GM21723 (cell line): ENCODE measurements at regions not wholly inside any gene's neighbourhood (a gene's known extent, or its start where the extent isn't known, plus 50 kb on each side); places are given as distances from the start of the nearest gene placed in this dataset.
"Not testable (repeated sequence)": the region's sequence is repeated elsewhere in the genome, so short reads cannot be mapped to it uniquely, and the experiment has no call there.

Source experiments
- ATAC-seq: cut with Tn5 transposase; IDR thresholded peaks from one replicate; pipeline ENCODE4 v1.9.1; 2021; ENCODE audit warnings: mild to moderate bottlenecking, moderate library complexity; ENCODE audit not compliant: unreplicated experiment

GRCh38 chr2:192570788-192571187, 376.1 kb upstream of the TMEFF2 start:
- ATAC-seq, result no peak

- ATAC-seq, result no peak
Observed at GRCh38 chr2:192566863-192567262, 372.1 kb upstream of the TMEFF2 start.

GRCh38 chr2:192560326-192560725, 365.6 kb upstream of the TMEFF2 start:
- no peak for ATAC-seq

- no peak for ATAC-seq
Observed at GRCh38 chr2:192559587-192559986, 364.9 kb upstream of the TMEFF2 start.

GRCh38 chr2:192558637-192559036, 363.9 kb upstream of the TMEFF2 start:
- no peak for ATAC-seq

GRCh38 chr2:192555740-192556139, 361.0 kb upstream of the TMEFF2 start:
- ATAC-seq, result no peak

GRCh38 chr2:192551760-192552159, 357.0 kb upstream of the TMEFF2 start:
- ATAC-seq, result no peak

GRCh38 chr2:192546565-192546964, 351.8 kb upstream of the TMEFF2 start:
- no peak for ATAC-seq

- no peak for ATAC-seq
Observed at GRCh38 chr2:192544371-192544955, 349.7 kb upstream of the TMEFF2 start.

- not testable (repeated sequence) for ATAC-seq
Observed at GRCh38 chr2:192542148-192543066, 347.7 kb upstream of the TMEFF2 start.

- ATAC-seq, result no peak
Observed at GRCh38 chr2:192539306-192539705, 344.6 kb upstream of the TMEFF2 start.

- ATAC-seq, result no peak
Observed at GRCh38 chr2:192536922-192537624, 342.3 kb upstream of the TMEFF2 start.

- no peak for ATAC-seq
Observed at GRCh38 chr2:192535956-192536921, 341.5 kb upstream of the TMEFF2 start.

GRCh38 chr2:192534072-192534471, 339.3 kb upstream of the TMEFF2 start:
- ATAC-seq, result no peak

- ATAC-seq, result not testable (repeated sequence)
Observed at GRCh38 chr2:192524642-192525251, 330.0 kb upstream of the TMEFF2 start.

- not testable (repeated sequence) for ATAC-seq
Observed at GRCh38 chr2:192524214-192524613, 329.5 kb upstream of the TMEFF2 start.

GRCh38 chr2:192515937-192516336, 321.2 kb upstream of the TMEFF2 start:
- no peak for ATAC-seq

- ATAC-seq, result no peak
Observed at GRCh38 chr2:192513575-192513974, 318.8 kb upstream of the TMEFF2 start.

- not testable (repeated sequence) for ATAC-seq
Observed at GRCh38 chr2:192507836-192508450, 313.2 kb upstream of the TMEFF2 start.
